ENCODE measurements at regions not wholly inside any gene's neighbourhood (a gene's known extent, or its start where the extent isn't known, plus 50 kb on each side); places are given as distances from the start of the nearest gene placed in this dataset.
"Not testable (repeated sequence)": the region's sequence is repeated elsewhere in the genome, so short reads cannot be mapped to it uniquely, and the experiment has no call there.

GRCh38 chr20:22524393-22525015, 59.9 kb downstream of the FOXA2 start:
- no peak for ATAC-seq
- H3K4me3 ChIP-seq = no peak overlapping the region
- intact Hi-C loops (cut with DNase I) = no loop called here

DNA sequence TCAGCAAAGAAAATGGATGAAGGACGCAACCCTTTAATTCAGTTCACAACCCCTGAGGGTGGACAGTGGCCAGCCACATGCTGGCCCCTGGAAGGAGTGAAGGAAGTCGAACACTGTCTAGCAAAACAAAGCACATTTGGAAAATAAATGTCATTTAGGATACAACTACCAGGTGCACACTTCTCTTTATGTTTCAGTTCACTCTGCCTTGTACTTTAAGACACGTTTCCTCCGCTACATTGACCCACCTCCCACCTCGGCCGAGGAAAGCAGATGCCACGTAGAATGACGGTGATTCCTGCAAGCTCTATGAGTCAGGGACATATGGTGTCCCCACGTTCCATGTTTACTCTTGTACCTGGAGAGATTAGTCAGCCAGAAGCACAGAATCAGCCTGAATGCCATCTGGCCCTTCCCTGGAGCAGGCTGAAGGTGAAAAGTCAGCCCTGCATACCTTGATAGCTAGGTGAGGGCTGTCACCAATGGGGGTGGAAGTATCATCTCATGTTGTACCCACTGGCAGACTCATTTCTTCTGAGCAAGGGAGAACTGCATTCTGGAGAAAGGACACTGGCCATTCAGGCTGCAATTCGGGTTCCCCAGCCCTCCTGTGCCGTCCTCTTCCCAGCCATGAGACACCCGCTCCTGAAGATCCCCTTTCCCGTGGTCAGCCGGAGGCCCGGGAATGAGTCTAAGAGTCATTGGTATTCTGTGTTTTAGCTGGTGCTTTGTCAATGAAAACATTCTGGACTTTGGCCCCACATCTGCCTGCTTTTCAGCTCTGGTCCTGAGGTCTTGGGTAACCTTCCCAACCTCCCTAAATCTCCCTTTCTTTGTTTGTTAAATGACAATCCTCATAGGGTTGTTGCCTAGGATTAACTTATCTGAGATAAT, 60.6 kb downstream of the FOXA2 start:
- no peaks in the 10 kb centered on the region for H3K9me3 ChIP-seq
- no peak overlapping the region for H3K4me3 ChIP-seq
- H3K27ac ChIP-seq = no peak overlapping the region
- TF ChIP-seq, protein P1, sequence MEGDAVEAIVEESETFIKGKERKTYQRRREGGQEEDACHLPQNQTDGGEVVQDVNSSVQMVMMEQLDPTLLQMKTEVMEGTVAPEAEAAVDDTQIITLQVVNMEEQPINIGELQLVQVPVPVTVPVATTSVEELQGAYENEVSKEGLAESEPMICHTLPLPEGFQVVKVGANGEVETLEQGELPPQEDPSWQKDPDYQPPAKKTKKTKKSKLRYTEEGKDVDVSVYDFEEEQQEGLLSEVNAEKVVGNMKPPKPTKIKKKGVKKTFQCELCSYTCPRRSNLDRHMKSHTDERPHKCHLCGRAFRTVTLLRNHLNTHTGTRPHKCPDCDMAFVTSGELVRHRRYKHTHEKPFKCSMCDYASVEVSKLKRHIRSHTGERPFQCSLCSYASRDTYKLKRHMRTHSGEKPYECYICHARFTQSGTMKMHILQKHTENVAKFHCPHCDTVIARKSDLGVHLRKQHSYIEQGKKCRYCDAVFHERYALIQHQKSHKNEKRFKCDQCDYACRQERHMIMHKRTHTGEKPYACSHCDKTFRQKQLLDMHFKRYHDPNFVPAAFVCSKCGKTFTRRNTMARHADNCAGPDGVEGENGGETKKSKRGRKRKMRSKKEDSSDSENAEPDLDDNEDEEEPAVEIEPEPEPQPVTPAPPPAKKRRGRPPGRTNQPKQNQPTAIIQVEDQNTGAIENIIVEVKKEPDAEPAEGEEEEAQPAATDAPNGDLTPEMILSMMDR (IDR thresholded peaks at IDR 0.05) = no peak
- ATAC-seq (no peak), DNase-seq (no peak)
- no peaks in the 10 kb centered on the region for H3K36me3 ChIP-seq
- peaks cover 0 to 63% (median 20%) of the 10 kb centered on the region in 7 donors for H3K27me3 ChIP-seq
- intact Hi-C loops (cut with DNase I) = no loop called here
- H3K4me1 ChIP-seq = no peaks in the 10 kb centered on the region
- 81 to 85% methylated on average over 15 of the region's 15 CpGs for WGBS, 2 donors

More at GRCh38 chr20:22524393-22525015, 59.9 kb downstream of the FOXA2 start:
- Histone ChIP-seq H3K27ac (no peak overlapping the region), H3K27me3 (peaks cover 0 to 61% (median 23%) of the 10 kb centered on the region in 7 donors), H3K36me3 (no peaks in the 10 kb centered on the region), H3K9me3 (no peaks in the 10 kb centered on the region), H3K4me1 (no peaks in the 10 kb centered on the region)
- TF ChIP-seq, protein P1 (IDR thresholded peaks at IDR 0.05) = no peak
- no peak for DNase-seq
- WGBS, 2 donors = 60 to 76% methylated on average over 6 of the region's 6 CpGs

DNA sequence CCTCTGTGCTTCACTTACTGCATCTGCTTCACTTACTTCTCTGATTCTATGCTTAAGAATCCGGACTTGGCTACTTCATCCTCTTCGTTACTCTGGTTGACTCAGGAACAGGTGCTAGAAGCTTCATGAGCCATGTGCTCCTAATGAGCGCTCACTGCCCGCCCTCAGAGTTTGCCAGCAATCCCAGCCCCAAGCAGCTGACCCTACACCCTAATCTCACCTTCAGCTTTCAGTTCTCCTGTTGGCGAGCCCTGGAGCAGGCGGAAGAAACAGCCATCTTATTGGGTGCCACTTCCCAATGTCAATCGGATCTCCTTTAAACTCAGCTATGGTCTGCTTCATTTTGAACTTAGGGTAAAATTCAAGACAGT, 61.3 kb downstream of the FOXA2 start:
- Histone ChIP-seq H3K27me3 (peaks cover 0 to 67% (median 20%) of the 10 kb centered on the region in 7 donors), H3K9me3 (no peaks in the 10 kb centered on the region), H3K4me1 (no peaks in the 10 kb centered on the region), H3K27ac (no peak overlapping the region), H3K36me3 (no peaks in the 10 kb centered on the region), H3K4me3 (no peak overlapping the region)
- TF ChIP-seq, protein P1 (IDR thresholded peaks at IDR 0.05) = no peak
- WGBS, 2 donors = 83 to 90% methylated on average over 7 of the region's 7 CpGs
- ATAC-seq = no peak
- no peak for DNase-seq
- intact Hi-C loops (cut with DNase I) = no loop called here

- H3K4me1 ChIP-seq = no peaks in the 10 kb centered on the region
- DNase-seq = no peak
- H3K27ac ChIP-seq = no peak overlapping the region
- ATAC-seq = no peak
- H3K9me3 ChIP-seq = no peaks in the 10 kb centered on the region
- peaks cover 0 to 67% (median 20%) of the 10 kb centered on the region in 7 donors for H3K27me3 ChIP-seq
- TF ChIP-seq, protein P1 (IDR thresholded peaks at IDR 0.05) = no peak
- 82% methylated on average over 3 of the region's 3 CpGs for WGBS, 2 donors
- intact Hi-C loops (cut with DNase I) = no loop called here
- H3K36me3 ChIP-seq = no peaks in the 10 kb centered on the region
- H3K4me3 ChIP-seq = no peak overlapping the region
Measured at GRCh38 chr20:22522701-22523100, 61.7 kb downstream of the FOXA2 start.

DNA sequence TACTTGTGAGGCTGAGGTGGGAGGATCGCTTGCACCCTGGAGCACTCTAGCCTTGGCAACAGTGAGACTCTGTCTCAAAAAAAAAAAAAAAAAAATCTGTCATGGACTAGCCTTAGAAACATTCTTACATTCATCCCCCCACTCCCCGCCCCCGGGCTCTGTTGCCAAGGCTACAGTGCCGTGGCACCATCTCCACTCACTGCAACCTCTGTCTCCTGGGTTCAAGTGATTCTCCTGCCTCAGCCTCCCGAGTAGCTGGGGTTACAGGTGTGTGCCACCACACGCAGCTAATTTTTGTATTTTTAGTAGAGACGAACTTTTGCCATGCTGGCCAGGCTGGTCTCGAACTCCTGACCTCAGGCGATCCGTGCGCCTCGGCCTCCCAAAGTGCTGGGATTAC, 62.4 kb downstream of the FOXA2 start:
- H3K27me3 ChIP-seq = peaks cover 0 to 67% (median 20%) of the 10 kb centered on the region in 7 donors
- H3K9me3 ChIP-seq; H3K4me1 ChIP-seq; H3K27ac ChIP-seq; H3K4me3 ChIP-seq; ATAC-seq; H3K36me3 ChIP-seq; DNase-seq; intact Hi-C loops (cut with DNase I): not testable (repeated sequence)
- WGBS, 2 donors = 90 to 91% methylated on average over 12 of the region's 12 CpGs
